SKM-1 treated with dmso at 0.1 percent for 144 hours (cell line): ENCODE measurements at regions not wholly inside any gene's neighbourhood (a gene's known extent, or its start where the extent isn't known, plus 50 kb on each side); places are given as distances from the start of the nearest gene placed in this dataset.
"Not testable (repeated sequence)": the region's sequence is repeated elsewhere in the genome, so short reads cannot be mapped to it uniquely, and the experiment has no call there.

Experiments used
- DNase-seq: peaks from one replicate; lab custom pipeline; 2025; ENCODE audit not compliant: unreplicated experiment; lab: John Stamatoyannopoulos, UW

GRCh38 chr13:104641309-104641708 is 1575.1 kb upstream of the SLC10A2 start:
- DNase-seq, result no peak

- no peak for DNase-seq
Observed at GRCh38 chr13:104635879-104636278, 1569.7 kb upstream of the SLC10A2 start.

GRCh38 chr13:104634016-104634415 is 1567.8 kb upstream of the SLC10A2 start:
- no peak for DNase-seq

GRCh38 chr13:104632736-104633135 is 1566.5 kb upstream of the SLC10A2 start:
- no peak for DNase-seq

GRCh38 chr13:104625201-104625600 is 1559.0 kb upstream of the SLC10A2 start:
- no peak for DNase-seq

- DNase-seq, result no peak
Observed at GRCh38 chr13:104616990-104617389, 1550.8 kb upstream of the SLC10A2 start.

GRCh38 chr13:104614361-104615145 is 1548.3 kb upstream of the SLC10A2 start:
- DNase-seq, result no peak

GRCh38 chr13:104608331-104608730 is 1542.1 kb upstream of the SLC10A2 start:
- no peak for DNase-seq

- DNase-seq, result not testable (repeated sequence)
Observed at GRCh38 chr13:104605435-104605834, 1539.2 kb upstream of the SLC10A2 start.

GRCh38 chr13:104597546-104598180 is 1531.4 kb upstream of the SLC10A2 start:
- no peak for DNase-seq

GRCh38 chr13:104595511-104595910 is 1529.3 kb upstream of the SLC10A2 start:
- no peak for DNase-seq

- DNase-seq, result no peak
Observed at GRCh38 chr13:104594806-104595205, 1528.6 kb upstream of the SLC10A2 start.

- no peak for DNase-seq
Observed at GRCh38 chr13:104593693-104594092, 1527.5 kb upstream of the SLC10A2 start.

GRCh38 chr13:104593251-104593576 is 1527.0 kb upstream of the SLC10A2 start:
- no peak for DNase-seq

GRCh38 chr13:104592545-104593250 is 1526.5 kb upstream of the SLC10A2 start:
- DNase-seq, result no peak

GRCh38 chr13:104592127-104592526 is 1525.9 kb upstream of the SLC10A2 start:
- DNase-seq, result no peak

GRCh38 chr13:104586051-104586746 is 1520.0 kb upstream of the SLC10A2 start:
- no peak for DNase-seq

GRCh38 chr13:104584481-104584880 is 1518.3 kb upstream of the SLC10A2 start:
- no peak for DNase-seq

GRCh38 chr13:104580931-104581330 is 1514.7 kb upstream of the SLC10A2 start:
- no peak for DNase-seq

GRCh38 chr13:104577071-104577815 is 1511.0 kb upstream of the SLC10A2 start:
- no peak for DNase-seq

- DNase-seq, result no peak
Observed at GRCh38 chr13:104571893-104572229, 1505.6 kb upstream of the SLC10A2 start.
